GM23338 (cell line): ENCODE measurements at regions not wholly inside any gene's neighbourhood (a gene's known extent, or its start where the extent isn't known, plus 50 kb on each side); places are given as distances from the start of the nearest gene placed in this dataset.

Experiments
- ATAC-seq: fragments of 200-7000 bp; cut with Tn5 transposase; 3 replicates; pipeline ENCODE4 v1.9.1; 2020
- DNase-seq: peaks from one replicate; pipeline ENCODE4 v3.0.0-alpha.2; 2015; ENCODE audit warnings: low spot score
- H2AFZ ChIP-seq: fragments of 200-600 bp; sonication (generic); 2 replicates; pipeline ENCODE4 v1.8.0; 2016; ENCODE audit warnings: antibody characterized with exemption, mild to moderate bottlenecking, moderate library complexity
- H3F3A ChIP-seq: fragments of 200-600 bp; sonication (generic); replicated peaks from 2 replicates; pipeline ENCODE4 v1.8.0; 2017; ENCODE audit warnings: antibody characterized with exemption, mixed run types, low read depth
- H3K27ac ChIP-seq: fragments of 200-600 bp; sonication (generic); 2 replicates; pipeline ENCODE4 v1.6.1; 2016; ENCODE audit warnings: low read depth
- H3K27me3 ChIP-seq: fragments of 200-600 bp; sonication (generic); 2 replicates; pipeline ENCODE4 v1.8.0; 2016; ENCODE audit warnings: mild to moderate bottlenecking, mixed run types, moderate library complexity; ENCODE audit not compliant: insufficient read depth
- H3K36me3 ChIP-seq: fragments of 200-600 bp; sonication (generic); 2 replicates; pipeline ENCODE4 v1.8.0; 2016; ENCODE audit warnings: mild to moderate bottlenecking; ENCODE audit not compliant: insufficient read depth
- H3K4me1 ChIP-seq: fragments of 200-600 bp; sonication (generic); 2 replicates; pipeline ENCODE4 v1.8.0; 2016; ENCODE audit warnings: mild to moderate bottlenecking, moderate library complexity; ENCODE audit not compliant: insufficient read depth
- H3K4me2 ChIP-seq: fragments of 200-600 bp; sonication (generic); 2 replicates; pipeline ENCODE4 v1.7.1; 2017; ENCODE audit warnings: mixed run types
- H3K4me3 ChIP-seq: fragments of 200-600 bp; sonication (generic); 2 replicates; pipeline ENCODE4 v1.6.1; 2016; ENCODE audit warnings: mixed run types
- H3K79me2 ChIP-seq: fragments of 200-600 bp; sonication (generic); replicated peaks from 2 replicates; pipeline ENCODE4 v1.8.0; 2017; ENCODE audit warnings: mild to moderate bottlenecking; ENCODE audit not compliant: insufficient read depth
- H3K9me2 ChIP-seq: fragments of 200-600 bp; sonication (generic); 2 replicates; pipeline ENCODE4 v1.8.0; 2017; ENCODE audit not compliant: insufficient read depth
- H4K20me1 ChIP-seq: fragments of 200-600 bp; sonication (generic); replicated peaks from 2 replicates; pipeline ENCODE4 v1.8.0; 2017; ENCODE audit warnings: mild to moderate bottlenecking; ENCODE audit not compliant: insufficient read depth
- H3K27ac Mint-ChIP-seq: 2 replicates; pipeline ENCODE4 v1.8.0; 2020; ENCODE audit warnings: inconsistent platforms, mild to moderate bottlenecking, moderate library complexity, mixed read lengths
- H3K27me3 Mint-ChIP-seq: 3 replicates; pipeline ENCODE4 v1.8.0; 2022; ENCODE audit warnings: low read depth, mild to moderate bottlenecking, moderate library complexity, mixed read lengths, inconsistent platforms; ENCODE audit not compliant: insufficient read depth, poor library complexity
- H3K36me3 Mint-ChIP-seq: 3 replicates; pipeline ENCODE4 v1.8.0; 2021; ENCODE audit warnings: low read depth, mild to moderate bottlenecking, inconsistent platforms, moderate library complexity, mixed read lengths
- H3K4me1 Mint-ChIP-seq: 3 replicates; pipeline ENCODE4 v1.8.0; 2020; ENCODE audit warnings: mild to moderate bottlenecking, inconsistent platforms, mixed read lengths
- H3K4me3 Mint-ChIP-seq: 3 replicates; pipeline ENCODE4 v1.8.0; 2021; ENCODE audit warnings: moderate library complexity, mild to moderate bottlenecking, inconsistent platforms, mixed read lengths
- H3K9me3 Mint-ChIP-seq: 3 replicates; pipeline ENCODE4 v1.8.0; 2020; ENCODE audit warnings: moderate library complexity, mild to moderate bottlenecking, inconsistent platforms, mixed read lengths
- CREB1 ChIP-seq: fragments of 250-450 bp; sonication (Bioruptor Pico); IDR thresholded peaks from 2 replicates; pipeline ENCODE4 v1.5.0; 2020; ENCODE audit warnings: low read depth, mild to moderate bottlenecking, moderate library complexity
- EZH2 ChIP-seq: fragments of 200-600 bp; sonication (generic); IDR thresholded peaks from one replicate; pipeline ENCODE4 v1.8.0; 2017; ENCODE audit warnings: antibody characterized with exemption, mild to moderate bottlenecking, low read depth; ENCODE audit not compliant: unreplicated experiment
- EZH2phosphoT487 ChIP-seq: fragments of 200-600 bp; sonication (generic); IDR thresholded peaks from one replicate; pipeline ENCODE4 v1.8.1; 2018; ENCODE audit warnings: antibody characterized with exemption; ENCODE audit not compliant: unreplicated experiment
- JUNB ChIP-seq: IDR thresholded peaks from one replicate; pipeline ENCODE4 v1.6.1; 2016; ENCODE audit warnings: antibody characterized with exemption; ENCODE audit not compliant: unreplicated experiment
- NANOG ChIP-seq: IDR thresholded peaks from 2 replicates; pipeline ENCODE4 v1.6.1; 2016; ENCODE audit warnings: antibody characterized with exemption, borderline replicate concordance
- POLR2AphosphoS5 ChIP-seq: IDR thresholded peaks from 2 replicates; pipeline ENCODE4 v1.6.1; 2016; ENCODE audit warnings: antibody characterized with exemption, low read depth
- STAT1 ChIP-seq: IDR thresholded peaks from one replicate; pipeline ENCODE4 v1.6.1; 2016; ENCODE audit warnings: antibody characterized with exemption; ENCODE audit not compliant: unreplicated experiment
- ZNF114 ChIP-seq: fragments of 250-450 bp; sonication (Bioruptor Pico); IDR thresholded peaks from 2 replicates; pipeline ENCODE4 v1.5.0; 2020; ENCODE audit warnings: mild to moderate bottlenecking, moderate library complexity
- TF ChIP-seq, protein P1 (sequence below): IDR thresholded peaks from 2 replicates; pipeline ENCODE4 v1.6.1; 2016; ENCODE audit warnings: antibody characterized with exemption
- TF ChIP-seq, protein P2 (sequence below), 2 experiments: fragments of 200-600 bp in 1 of 2; sonication (generic) in 1 of 2; conservative IDR thresholded peaks; 2 replicates each; pipeline versions ENCODE4 v1.5.1 to v1.6.1; 2016 to 2017; ENCODE audit warnings: antibody characterized with exemption in 2 of 2, low read depth in 2 of 2, mild to moderate bottlenecking in 2 of 2, moderate library complexity in 1 of 2
- TF ChIP-seq, protein P3 (sequence below): IDR thresholded peaks from one replicate; pipeline ENCODE4 v1.6.1; 2018; ENCODE audit warnings: antibody characterized with exemption; ENCODE audit not compliant: unreplicated experiment

DNA sequence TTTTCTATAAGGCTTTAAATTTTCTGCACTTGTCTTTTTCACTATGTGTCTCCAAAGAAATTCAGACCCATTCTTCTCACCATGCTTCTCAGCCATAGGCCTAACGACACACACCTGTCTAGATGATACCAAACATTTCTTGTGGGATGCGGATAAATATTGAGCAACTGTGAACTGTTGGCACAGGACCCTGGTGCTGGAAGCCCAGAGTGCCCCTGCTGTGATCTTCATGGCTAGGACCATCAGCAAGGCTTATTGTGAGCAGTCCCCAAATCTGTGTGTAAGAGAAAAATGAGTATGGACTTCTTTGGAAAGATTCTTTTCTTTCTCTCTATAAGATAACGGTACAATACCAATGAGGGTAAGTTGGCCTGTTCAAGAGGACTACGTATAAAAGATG lies 54.1 kb upstream of the NCK2 start:
- Mint-ChIP-seq H3K9me3 (no peaks in the 10 kb centered on the region), H3K27me3 (peaks cover 5% of the 10 kb centered on the region), H3K4me3 (no peak overlapping the region), H3K4me1 (peaks cover 14% of the 10 kb centered on the region), H3K27ac (no peak overlapping the region), H3K36me3 (no peaks in the 10 kb centered on the region)
- no peaks in the 10 kb centered on the region for H3K4me1 ChIP-seq
- H3K9me2 ChIP-seq, result no peaks in the 10 kb centered on the region; the same call in 1 of the 2 replicates
- no peak overlapping the region for H2AFZ ChIP-seq
- no peak overlapping the region for H3K27ac ChIP-seq
- no peak overlapping the region for H3K4me2 ChIP-seq
- no peak for DNase-seq
- TF ChIP-seq, protein P1, sequence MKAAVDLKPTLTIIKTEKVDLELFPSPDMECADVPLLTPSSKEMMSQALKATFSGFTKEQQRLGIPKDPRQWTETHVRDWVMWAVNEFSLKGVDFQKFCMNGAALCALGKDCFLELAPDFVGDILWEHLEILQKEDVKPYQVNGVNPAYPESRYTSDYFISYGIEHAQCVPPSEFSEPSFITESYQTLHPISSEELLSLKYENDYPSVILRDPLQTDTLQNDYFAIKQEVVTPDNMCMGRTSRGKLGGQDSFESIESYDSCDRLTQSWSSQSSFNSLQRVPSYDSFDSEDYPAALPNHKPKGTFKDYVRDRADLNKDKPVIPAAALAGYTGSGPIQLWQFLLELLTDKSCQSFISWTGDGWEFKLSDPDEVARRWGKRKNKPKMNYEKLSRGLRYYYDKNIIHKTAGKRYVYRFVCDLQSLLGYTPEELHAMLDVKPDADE, result no peak
- no peak for TF ChIP-seq POLR2AphosphoS5
- no peaks in the 10 kb centered on the region for H3K36me3 ChIP-seq
- no peak overlapping the region for H3K4me3 ChIP-seq
- no peaks in the 10 kb centered on the region for H3K27me3 ChIP-seq
- no peak for ATAC-seq
- H3F3A ChIP-seq, result no peaks in the 10 kb centered on the region
- H4K20me1 ChIP-seq, result no peaks in the 10 kb centered on the region
- H3K79me2 ChIP-seq, result no peaks in the 10 kb centered on the region

DNA sequence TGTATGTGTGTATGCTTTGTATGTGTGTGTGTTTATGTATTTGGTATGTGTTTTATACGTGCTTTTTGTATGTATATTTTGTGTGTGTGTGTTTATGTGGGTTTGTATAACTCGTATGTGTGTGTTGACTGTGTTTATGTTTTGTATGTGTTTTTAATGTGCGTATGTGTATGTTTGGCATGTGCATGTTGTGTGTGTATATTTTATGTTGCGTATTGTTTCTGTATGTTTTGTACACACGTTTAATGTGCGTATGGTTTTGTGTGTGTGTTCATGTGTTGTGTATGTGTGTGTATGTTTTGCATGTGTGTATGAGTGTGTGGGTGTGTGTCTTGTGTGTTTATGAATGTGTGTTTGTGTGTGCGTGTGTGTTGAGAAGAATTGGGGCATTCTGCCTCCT lies 55.2 kb upstream of the NCK2 start:
- Mint-ChIP-seq H3K4me1 (peaks cover 14% of the 10 kb centered on the region), H3K9me3 (no peaks in the 10 kb centered on the region), H3K27ac (no peak overlapping the region; the same call in 1 of the 2 replicates), H3K4me3 (no peak overlapping the region), H3K27me3 (peaks cover 5% of the 10 kb centered on the region), H3K36me3 (no peaks in the 10 kb centered on the region)
- no peaks in the 10 kb centered on the region for H3K27me3 ChIP-seq
- H3F3A ChIP-seq, result no peaks in the 10 kb centered on the region
- no peak for DNase-seq
- no peak overlapping the region for H3K27ac ChIP-seq
- H3K4me1 ChIP-seq, result no peaks in the 10 kb centered on the region
- H3K9me2 ChIP-seq, result no peaks in the 10 kb centered on the region; the same call in 1 of the 2 replicates
- no peaks in the 10 kb centered on the region for H3K36me3 ChIP-seq
- no peaks in the 10 kb centered on the region for H4K20me1 ChIP-seq
- no peak overlapping the region for H3K4me3 ChIP-seq
- ATAC-seq, result no peak
- no peaks in the 10 kb centered on the region for H3K79me2 ChIP-seq
- H2AFZ ChIP-seq, result no peak overlapping the region
- H3K4me2 ChIP-seq, result no peak overlapping the region
- TF ChIP-seq EZH2phosphoT487 (no peak), POLR2AphosphoS5 (no peak), ZNF114 (no peak), STAT1 (no peak), JUNB (no peak), CREB1 (CRISPR knock-in tag) (no peak), EZH2 (no peak), NANOG (no peak)
- TF ChIP-seq, protein P2, sequence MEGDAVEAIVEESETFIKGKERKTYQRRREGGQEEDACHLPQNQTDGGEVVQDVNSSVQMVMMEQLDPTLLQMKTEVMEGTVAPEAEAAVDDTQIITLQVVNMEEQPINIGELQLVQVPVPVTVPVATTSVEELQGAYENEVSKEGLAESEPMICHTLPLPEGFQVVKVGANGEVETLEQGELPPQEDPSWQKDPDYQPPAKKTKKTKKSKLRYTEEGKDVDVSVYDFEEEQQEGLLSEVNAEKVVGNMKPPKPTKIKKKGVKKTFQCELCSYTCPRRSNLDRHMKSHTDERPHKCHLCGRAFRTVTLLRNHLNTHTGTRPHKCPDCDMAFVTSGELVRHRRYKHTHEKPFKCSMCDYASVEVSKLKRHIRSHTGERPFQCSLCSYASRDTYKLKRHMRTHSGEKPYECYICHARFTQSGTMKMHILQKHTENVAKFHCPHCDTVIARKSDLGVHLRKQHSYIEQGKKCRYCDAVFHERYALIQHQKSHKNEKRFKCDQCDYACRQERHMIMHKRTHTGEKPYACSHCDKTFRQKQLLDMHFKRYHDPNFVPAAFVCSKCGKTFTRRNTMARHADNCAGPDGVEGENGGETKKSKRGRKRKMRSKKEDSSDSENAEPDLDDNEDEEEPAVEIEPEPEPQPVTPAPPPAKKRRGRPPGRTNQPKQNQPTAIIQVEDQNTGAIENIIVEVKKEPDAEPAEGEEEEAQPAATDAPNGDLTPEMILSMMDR (conservative IDR thresholded peaks at IDR 0.05; ENCODE audit: low read depth in 2 of 2), result no peak
- TF ChIP-seq, protein P1, result no peak
- TF ChIP-seq, protein P3, sequence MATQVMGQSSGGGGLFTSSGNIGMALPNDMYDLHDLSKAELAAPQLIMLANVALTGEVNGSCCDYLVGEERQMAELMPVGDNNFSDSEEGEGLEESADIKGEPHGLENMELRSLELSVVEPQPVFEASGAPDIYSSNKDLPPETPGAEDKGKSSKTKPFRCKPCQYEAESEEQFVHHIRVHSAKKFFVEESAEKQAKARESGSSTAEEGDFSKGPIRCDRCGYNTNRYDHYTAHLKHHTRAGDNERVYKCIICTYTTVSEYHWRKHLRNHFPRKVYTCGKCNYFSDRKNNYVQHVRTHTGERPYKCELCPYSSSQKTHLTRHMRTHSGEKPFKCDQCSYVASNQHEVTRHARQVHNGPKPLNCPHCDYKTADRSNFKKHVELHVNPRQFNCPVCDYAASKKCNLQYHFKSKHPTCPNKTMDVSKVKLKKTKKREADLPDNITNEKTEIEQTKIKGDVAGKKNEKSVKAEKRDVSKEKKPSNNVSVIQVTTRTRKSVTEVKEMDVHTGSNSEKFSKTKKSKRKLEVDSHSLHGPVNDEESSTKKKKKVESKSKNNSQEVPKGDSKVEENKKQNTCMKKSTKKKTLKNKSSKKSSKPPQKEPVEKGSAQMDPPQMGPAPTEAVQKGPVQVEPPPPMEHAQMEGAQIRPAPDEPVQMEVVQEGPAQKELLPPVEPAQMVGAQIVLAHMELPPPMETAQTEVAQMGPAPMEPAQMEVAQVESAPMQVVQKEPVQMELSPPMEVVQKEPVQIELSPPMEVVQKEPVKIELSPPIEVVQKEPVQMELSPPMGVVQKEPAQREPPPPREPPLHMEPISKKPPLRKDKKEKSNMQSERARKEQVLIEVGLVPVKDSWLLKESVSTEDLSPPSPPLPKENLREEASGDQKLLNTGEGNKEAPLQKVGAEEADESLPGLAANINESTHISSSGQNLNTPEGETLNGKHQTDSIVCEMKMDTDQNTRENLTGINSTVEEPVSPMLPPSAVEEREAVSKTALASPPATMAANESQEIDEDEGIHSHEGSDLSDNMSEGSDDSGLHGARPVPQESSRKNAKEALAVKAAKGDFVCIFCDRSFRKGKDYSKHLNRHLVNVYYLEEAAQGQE, result no peak
